CD4-positive, alpha-beta T cell treated with Interleukin-15 for 4 hours (primary cell): ENCODE measurements at regions not wholly inside any gene's neighbourhood (a gene's known extent, or its start where the extent isn't known, plus 50 kb on each side); places are given as distances from the start of the nearest gene placed in this dataset.
"Not testable (repeated sequence)": the region's sequence is repeated elsewhere in the genome, so short reads cannot be mapped to it uniquely, and the experiment has no call there.

Experiments used
- DNase-seq: peaks from one replicate; pipeline ENCODE4 v3.0.0-alpha.2; 2020; ENCODE audit warnings: low spot score

DNA sequence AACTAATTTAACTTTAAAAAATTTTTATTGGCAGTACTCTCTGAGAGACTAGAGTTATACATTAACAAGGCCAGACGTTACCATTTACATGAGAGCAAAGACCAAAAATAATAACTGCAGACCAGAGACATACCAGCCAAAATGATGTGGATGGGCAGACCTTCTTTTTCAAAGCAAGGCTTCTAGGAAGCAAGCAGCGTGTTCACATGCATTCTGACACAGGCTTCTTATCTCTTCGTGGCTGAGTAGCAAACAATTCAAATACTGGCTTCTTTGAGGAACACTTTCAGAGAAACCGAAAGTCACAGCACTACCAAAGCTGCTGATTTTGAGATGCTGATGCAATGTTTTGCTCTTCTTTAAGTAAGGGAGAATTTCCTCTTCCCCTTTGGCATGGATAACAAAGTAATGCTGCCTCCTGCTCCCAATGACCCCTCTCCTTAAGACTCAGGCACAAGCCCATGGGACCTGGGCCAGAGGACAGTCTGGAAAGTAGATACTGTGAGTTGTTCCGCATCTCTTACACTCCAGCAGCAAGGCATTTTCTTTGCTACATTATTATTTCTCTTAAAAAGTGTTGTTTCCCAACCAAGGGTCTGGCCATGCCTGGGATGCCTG lies 181.9 kb downstream of the MREG start:
- DNase-seq, result no peak

DNA sequence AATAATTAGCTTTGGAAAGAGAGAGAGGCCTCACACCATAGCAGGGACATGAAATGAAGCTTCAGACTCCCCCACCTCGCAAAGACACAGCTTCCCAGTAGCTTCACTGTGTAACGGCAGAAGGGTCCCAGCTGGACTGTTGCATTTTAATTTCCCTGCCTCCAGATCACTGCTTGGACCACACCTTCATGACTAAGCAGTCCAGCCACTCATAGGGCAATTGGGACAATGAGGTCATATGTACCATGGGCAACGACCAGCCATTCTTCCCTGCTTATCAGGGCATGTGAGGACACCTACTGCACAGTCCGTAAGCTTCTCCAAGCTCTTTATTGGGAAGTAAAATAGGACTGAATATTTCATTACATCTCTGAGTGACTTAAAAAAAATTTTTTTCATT lies 183.0 kb downstream of the MREG start:
- DNase-seq, result no peak

DNA sequence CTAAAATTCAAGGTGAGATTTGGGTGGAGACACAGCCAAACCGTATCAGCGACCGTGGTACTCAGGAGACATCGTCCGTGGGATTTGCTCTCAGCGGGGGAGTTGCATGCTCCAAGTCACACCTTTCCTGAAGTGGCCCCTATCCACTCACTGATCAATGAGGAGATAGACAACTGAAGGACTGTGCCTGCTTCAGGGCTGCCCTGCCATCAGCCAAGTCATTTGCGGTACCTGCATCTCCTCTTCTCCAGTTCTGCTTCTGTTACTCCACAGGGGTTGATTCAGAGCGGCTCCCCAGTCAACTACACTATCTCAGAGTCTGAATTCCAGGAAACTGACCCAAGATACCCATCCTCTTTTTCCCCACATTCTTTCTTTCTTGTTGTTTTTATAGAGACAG lies 184.1 kb downstream of the MREG start:
- DNase-seq, result no peak

DNA sequence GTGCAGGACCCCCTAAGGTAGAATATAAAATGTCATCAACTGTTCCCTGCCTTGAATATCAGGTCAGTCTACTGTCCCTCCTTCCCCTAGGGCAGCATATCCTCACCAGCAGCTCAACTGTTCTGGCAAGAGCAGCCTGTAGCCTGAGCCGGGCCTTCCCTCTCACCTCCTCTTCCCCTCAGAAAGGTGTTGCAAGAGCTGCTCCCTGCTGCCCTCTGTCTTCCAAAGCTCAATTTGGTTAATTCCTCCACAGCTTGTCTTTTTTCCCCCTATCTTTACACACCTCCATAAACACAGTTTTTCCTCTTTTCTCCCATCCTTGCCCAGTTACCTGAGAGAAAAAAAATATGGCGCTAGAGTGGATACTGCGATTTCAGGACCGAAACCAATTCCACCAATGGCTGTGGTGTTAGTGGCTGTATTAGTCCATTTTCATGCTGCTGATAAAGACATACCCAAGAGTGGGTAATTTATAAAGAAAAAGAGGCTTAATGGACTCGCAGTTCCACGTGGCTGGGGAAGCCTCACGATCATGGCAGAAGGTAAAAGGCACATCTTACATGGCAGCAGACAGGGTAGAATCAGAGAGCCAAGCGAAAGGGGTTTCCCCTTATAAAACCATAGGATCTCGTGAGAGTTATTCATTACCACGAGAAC lies 184.7 kb downstream of the MREG start:
- peak; percentile 12 for DNase-seq

DNA sequence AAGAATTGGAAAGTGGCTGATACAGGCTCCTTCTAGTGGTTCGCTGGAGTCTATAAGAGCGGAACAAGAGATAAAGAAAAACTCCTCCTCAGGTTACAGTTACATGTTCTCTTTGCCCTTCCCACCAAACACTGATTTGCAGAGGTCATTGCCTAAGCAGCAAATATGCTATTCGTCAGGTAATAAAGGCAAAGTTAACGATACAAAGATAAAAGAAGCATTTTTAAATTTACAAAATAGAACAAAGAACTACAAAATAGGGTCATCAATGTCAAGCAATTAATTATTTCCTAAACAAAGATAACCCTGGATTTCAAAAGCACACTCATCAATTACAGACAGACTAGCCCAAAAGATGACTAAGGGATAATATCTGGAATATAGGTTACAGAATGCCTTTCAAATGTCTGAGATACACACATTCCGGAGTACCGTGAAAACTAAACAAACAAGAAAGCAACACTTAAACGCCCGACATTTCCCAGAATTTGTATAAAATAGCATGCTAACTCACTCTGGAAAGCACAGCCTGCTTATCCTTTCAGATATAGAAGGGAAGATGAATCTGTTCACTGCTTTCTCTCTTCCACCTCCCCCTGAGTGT lies 186.4 kb downstream of the MREG start:
- DNase-seq, result no peak

DNA sequence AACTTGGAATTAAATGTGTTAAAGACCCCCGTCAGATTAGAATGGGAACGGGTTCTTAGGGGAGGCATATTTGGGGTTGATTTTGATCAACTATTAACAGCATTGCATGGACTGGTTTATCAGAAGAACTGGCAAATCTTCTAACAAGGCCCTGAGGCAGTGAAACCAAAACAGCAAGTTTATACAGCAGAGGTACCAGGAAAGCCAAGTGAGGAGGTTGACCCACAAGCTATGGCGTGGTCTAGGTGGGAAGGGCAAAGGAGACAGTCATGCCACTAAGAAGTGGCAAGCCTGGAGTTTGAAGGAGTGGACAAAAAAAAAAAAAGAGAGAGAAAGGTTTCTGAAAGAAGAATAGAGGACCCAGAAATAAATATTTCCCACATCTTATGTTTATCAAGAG lies 187.0 kb downstream of the MREG start:
- no peak for DNase-seq

DNA sequence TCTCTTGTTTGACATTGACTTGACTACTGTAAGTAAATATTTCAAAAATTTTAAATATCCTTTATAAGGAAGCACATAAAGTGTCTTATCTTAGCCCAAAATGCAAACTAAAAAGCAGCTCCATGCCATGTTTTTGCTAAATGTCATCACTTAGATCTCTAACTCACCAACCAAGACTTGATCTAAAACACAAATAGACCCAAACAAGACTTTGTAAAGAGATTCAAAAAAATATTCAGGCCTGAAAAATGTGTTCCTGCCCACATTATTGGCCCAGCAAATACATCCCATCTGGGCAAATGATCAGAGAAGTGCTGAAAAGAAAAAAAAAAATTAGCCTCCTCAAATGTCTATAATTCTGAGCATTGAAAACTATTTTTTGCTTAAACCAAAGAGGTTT lies 187.6 kb downstream of the MREG start:
- no peak for DNase-seq

DNA sequence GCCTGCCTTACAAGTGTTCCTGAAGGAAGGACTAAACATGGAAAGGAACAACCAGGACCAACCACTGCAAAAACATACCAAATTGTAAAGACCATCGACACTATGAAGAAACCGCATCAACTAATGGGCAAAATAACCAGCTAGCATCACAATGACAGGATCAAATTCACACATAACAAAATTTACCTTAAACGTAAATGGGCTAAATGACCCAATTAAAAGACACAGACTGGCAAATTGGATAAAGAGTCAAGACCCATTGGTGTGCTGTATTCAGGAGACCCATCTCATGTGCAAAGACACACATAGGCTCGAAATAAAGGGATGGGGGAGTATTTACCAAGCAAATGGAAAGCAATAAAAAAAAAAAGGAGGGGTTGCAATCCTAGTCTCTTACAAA lies 192.1 kb downstream of the MREG start:
- DNase-seq, result not testable (repeated sequence)

DNA sequence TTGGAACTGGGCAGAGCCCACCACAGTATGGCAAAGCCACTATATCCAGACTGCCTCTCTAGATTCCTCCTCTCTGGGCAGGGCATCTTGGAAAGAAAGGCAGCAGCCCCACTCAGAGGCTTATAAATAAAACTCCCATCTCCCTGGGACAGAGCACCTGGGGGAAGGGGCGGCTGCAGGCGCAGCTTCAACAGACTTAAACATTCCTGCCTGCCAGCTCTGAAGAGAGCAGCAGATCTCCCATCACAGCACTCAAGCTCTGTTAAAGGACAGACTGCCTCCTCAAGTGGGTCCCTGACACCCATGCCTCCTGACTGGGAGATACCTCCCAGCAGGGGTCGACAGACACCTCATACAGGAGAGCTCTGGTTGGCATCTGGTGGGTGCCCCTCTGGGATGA lies 193.6 kb downstream of the MREG start:
- DNase-seq, result not testable (repeated sequence)

DNA sequence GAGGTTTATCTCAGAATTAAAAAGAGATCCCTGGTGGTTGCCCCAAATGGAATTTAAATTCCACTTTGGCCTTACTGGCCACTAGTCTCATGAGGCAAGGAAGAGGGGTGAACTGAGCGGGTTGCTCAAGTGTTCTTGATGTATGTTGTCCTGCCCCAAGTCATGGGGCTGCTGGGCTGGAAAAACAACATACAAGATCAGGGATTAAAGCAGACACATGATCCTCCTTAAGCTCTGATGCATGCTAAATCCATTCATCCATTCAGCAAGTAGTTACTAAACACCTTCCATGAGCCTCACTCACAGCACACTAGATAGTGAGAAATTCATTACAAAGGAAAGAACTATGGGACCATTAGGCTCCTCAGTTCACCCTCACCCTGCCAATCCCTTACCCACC lies 196.3 kb downstream of the MREG start:
- DNase-seq, result no peak

DNA sequence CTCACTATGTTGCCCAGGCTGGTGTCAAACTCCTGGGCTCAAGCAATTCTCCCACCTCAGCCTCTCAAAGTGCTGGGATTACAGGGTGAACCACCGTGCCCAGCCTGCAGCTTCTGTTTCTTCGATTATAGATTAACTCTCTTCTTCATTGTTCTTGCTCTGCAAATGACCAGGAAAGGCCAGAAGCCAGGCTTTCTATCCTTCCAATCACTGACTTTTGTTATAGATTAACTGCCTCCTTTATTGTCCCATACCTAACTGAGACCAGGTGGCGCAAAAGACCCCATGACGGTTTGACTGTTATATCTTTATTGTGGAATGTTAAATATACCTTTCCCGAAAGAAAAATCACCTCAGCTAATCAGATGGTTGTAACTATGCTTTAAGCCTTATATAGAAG lies 196.9 kb downstream of the MREG start:
- no peak for DNase-seq

DNA sequence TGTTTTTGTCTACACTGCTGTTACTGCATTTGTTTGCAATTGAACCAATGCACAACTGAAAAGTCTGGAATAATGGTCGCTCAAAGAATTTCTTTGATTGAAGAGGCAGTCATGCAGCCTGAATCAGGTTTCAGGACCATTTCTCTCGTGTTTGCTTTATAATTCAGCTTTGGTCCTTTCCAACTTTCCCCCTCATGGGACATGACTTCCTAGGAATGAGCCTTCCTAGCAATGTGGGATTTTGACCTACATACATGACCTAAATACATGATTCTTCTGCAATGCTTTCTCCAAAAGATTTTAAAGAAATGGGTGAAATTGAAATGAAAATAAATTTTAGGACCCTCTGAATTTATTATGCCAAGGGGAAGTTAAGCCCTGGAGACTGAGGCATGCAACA lies 197.4 kb downstream of the MREG start:
- no peak for DNase-seq

DNA sequence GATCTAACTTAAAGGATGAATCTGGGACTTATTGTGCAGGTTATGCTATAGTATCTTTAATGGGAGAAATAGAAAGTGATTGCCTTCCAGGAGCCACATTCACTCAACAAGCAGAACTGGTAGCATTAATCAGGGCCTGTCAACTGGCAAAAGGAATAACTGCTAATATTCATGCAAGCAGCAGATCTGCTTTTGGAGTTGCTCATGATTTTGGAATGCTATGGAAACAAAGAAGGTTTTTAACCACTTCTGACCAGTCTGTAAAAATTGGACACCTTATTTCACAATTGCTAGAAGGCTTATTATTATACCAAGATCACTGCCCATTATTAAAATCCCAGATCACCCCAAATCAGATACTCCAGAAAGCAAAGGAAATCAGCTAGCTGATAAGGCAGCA lies 200.4 kb downstream of the MREG start:
- no peak for DNase-seq

DNA sequence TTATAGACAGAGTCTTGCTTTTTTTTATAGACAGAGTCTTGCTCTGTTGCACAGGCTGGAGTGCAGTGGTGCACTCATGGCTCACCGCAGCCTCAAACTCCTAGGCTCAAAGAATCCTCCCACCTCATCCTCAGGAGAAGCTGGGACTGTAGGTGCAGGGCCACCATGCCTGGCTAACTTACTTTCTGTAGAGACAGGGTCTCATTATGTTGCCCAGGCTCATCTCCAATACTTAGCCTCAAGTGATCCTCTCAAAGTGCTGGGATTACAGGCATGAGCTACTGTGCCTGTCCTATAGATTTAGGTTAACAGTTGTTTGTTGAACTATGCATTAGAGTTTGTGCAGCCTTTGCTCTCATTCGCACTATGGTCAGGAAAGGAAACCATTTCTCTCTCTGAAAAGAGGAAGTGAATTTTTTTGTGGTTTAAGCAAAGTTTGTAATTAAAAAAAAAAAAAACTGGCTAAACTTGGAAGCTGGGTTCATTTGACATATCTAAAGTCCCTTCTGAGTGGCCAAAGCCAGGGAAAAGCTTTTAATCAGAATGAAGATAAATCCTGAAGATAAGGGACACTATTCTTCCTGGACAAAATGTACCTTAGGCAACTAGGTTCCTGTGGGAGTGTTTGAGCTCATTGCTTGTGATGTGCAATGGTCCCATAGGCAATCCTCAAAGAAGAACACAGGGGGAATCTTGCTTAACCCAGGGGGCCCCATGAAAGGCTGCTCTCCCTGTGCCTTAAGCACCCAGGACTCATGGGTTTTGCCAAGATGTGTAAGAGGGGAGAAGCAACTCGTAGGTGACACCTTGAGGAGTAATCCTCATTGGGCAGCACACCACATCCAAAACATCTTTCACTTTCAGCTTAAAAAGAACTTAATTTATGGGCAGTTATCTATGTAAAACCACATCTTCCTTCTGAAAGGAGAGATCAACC lies 201.7 kb downstream of the MREG start:
- no peak for DNase-seq

DNA sequence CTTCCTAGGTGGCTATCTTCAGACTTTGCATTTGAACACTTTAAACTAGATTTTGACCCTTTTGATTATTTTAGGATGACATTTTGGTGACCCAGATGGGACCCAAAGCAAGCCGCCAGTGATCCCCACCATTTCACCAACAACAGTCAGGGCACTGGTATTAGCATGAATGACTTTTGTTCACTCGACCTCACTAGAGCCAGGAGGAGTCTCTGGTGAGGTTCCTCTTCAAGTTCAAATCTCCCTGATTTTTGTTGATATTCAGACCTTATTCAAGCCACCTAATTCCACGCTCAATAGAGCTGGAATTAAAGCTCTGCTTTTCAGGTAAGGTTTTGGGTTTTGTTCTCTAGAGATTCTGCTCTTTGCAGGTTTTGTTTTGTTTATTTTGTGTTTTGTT lies 202.3 kb downstream of the MREG start:
- no peak for DNase-seq

DNA sequence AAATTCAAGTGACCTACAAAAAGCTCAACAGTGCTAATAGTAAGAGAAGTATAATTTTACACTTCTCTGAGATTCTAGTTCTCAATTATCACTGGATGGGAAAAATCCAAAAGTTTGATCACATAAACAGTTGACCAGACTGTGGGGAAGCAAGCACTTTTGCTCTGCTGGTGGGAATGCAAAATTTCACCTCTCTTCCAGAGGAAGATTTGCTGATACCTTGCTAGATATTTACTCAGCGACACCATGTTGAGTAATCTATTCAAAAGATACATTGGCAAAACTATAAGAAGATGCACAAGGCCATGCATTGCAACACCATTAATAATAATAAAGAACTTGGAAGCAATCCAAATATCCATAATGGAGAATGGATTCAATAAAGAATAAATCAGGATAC lies 204.4 kb downstream of the MREG start:
- DNase-seq, result no peak

DNA sequence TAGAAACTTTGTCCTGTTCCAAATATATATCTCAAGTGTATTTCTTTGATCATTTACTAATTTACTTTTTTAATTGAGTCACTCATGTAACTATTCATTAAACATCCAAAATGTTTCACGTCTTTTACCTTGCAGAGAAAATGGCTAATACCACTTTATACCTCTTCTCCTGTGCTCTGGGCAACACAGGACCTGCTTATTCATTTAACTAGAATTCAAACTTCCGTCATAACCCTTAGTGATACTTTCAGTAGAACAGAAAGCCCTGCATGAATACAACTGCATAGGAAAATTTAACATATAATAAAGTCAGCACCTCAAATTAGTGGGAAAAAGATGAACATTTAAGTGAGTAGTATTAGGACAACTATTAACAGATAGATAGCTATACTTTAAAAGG lies 205.2 kb downstream of the MREG start:
- no peak for DNase-seq

DNA sequence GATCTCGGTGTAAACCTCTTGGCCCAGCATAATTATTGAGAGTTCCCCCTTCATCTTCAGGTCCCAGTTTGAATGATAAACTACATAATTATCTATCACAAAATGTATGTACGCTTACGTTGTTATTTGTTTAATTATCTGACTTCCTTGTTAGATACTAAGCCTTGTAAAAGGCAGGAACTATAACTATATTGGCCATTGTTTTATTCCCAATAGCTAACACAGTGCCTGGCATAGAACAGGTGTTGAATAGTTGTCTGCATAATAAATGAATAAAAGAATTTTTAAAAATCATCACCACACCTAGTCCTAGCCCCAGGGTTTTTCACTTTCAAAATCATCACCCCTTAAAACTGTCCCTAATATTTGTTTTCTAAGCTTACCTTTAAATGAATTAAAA lies 207.9 kb downstream of the MREG start:
- no peak for DNase-seq

DNA sequence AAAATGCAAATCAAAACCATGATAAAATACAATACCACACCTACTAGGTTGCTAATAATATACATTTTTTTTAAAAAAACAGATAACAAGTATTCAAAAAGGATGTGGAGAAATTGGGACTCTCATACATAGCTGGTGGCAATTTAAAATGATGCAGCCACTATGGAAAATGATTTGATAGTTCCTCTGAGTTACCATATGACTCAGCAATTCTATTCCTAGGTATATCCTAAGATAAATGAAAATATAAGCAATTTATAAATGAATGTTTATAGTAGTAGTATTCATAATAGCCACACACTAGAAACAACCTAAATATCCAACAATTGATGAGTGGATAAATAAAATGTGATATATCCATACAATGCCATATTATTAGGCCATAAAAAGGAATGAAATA lies 210.2 kb downstream of the MREG start:
- DNase-seq, result no peak

DNA sequence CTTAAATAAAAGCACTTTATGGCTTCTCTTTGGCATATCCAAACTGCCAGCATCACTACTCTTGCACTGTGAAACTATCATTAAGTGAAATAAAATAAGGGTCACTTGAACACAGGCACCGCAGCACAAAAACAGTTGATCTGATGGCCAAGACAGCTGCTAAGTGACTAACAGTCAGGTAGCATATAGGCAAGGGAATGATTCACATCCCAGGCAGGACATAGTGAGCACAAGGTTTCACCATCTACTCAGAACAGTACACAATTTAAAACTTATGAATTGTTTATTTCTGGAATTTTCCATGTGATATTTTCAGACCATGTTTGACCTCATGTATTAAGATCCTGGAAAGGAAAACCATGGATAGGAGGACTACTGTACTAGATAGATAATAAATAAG lies 214.2 kb downstream of the MREG start:
- no peak for DNase-seq

DNA sequence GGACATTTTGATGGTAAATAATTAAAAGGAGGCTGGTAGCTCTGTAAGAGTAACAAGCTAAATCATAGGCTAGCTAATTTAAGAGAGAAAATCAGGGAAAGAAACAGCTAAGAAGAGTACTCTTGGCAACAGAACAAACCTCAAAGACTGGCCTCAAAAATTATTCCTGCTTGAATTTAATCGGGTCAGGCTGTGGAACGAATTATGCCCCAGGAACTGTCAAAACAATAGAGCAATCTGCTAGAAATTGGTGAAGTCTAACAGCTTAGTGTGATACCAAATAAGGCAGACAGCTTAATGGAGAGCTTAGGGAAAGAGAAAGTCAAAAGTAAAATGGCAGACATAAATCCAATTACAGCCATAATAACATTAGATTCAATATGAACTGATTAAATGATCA lies 215.7 kb downstream of the MREG start:
- DNase-seq, result no peak

DNA sequence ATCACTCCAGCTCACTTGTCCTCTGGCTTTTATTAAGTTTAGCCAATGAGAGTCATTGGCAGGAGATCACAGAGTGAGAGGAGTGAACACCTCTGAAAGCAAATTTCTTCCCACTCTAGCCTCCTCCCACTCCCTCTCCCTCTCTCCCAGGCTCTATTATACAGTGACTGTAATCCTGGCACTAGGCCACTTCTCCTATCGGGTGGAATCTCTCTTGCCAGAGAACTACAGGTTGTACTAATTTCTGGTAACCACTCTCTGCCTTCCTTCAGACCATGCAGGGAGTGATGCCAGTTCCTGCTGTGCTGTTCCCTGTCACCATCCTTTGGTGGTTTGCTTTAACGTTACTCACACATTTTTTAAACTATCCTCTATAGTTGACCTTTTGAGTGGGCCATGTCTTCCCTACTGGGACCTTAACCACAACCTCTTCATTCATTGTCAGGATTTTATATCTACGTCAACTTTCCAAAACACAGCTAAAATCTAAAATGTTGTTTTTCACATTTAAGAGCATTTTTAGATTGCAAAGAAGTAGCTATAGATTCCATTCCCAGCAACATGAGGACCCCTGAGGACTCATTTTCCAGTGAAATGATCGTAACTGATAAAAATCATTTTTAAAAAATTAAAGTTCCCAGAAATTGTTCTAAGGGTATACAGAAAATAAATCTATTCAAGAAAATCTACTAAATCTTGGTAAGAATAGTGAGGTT lies 217.1 kb downstream of the MREG start:
- no peak for DNase-seq
